Hepatocyte (in vitro differentiated cells): ENCODE measurements at regions not wholly inside any gene's neighbourhood (a gene's known extent, or its start where the extent isn't known, plus 50 kb on each side); places are given as distances from the start of the nearest gene placed in this dataset.

Experiments used
- DNase-seq: peaks from one replicate; pipeline ENCODE4 v3.0.0-alpha.2; 2016; ENCODE audit warnings: low spot score
- H2AFZ ChIP-seq: fragments of 200-600 bp; sonication (generic); 2 replicates; pipeline ENCODE4 v1.6.0; 2016; ENCODE audit warnings: antibody characterized with exemption, mild to moderate bottlenecking
- H3K27ac ChIP-seq: fragments of 200-600 bp; sonication (generic); 2 replicates; pipeline ENCODE4 v1.5.1; 2016; ENCODE audit warnings: mild to moderate bottlenecking
- H3K27me3 ChIP-seq: fragments of 200-600 bp; sonication (generic); 2 replicates; pipeline ENCODE4 v1.6.1; 2016
- H3K36me3 ChIP-seq: fragments of 200-600 bp; sonication (generic); replicated peaks from 2 replicates; pipeline ENCODE4 v1.5.1; 2016; ENCODE audit warnings: low read depth; ENCODE audit not compliant: insufficient read depth
- H3K4me1 ChIP-seq: fragments of 200-600 bp; sonication (generic); 2 replicates; pipeline ENCODE4 v1.5.1; 2016; ENCODE audit warnings: mild to moderate bottlenecking, moderate library complexity; ENCODE audit not compliant: insufficient read depth
- H3K4me2 ChIP-seq: fragments of 200-600 bp; sonication (generic); 2 replicates; pipeline ENCODE4 v1.6.0; 2016
- H3K4me3 ChIP-seq: fragments of 200-600 bp; sonication (generic); 2 replicates; pipeline ENCODE4 v1.5.1; 2016; ENCODE audit warnings: mild to moderate bottlenecking
- H3K79me2 ChIP-seq: fragments of 200-600 bp; sonication (generic); 2 replicates; pipeline ENCODE4 v1.6.0; 2017; ENCODE audit warnings: mild to moderate bottlenecking
- H3K9me2 ChIP-seq: fragments of 200-600 bp; sonication (generic); replicated peaks from 2 replicates; pipeline ENCODE4 v1.6.0; 2017; ENCODE audit warnings: mild to moderate bottlenecking; ENCODE audit not compliant: insufficient read depth
- H3K9me3 ChIP-seq: fragments of 200-600 bp; sonication (generic); 2 replicates; pipeline ENCODE4 v1.5.1; 2016; ENCODE audit warnings: low read depth, mild to moderate bottlenecking
- H4K20me1 ChIP-seq: fragments of 200-600 bp; sonication (generic); 2 replicates; pipeline ENCODE4 v1.6.0; 2016; ENCODE audit warnings: mild to moderate bottlenecking; ENCODE audit not compliant: insufficient read depth, poor library complexity, severe bottlenecking
- EZH2 ChIP-seq: fragments of 200-600 bp; sonication (generic); IDR thresholded peaks from 2 replicates; pipeline ENCODE4 v1.6.1; 2016; ENCODE audit warnings: antibody characterized with exemption, mild to moderate bottlenecking, borderline replicate concordance
- EZH2phosphoT487 ChIP-seq: fragments of 200-600 bp; sonication (generic); IDR thresholded peaks from one replicate; pipeline ENCODE4 v1.6.1; 2018; ENCODE audit warnings: antibody characterized with exemption, mild to moderate bottlenecking, low read depth, moderate library complexity; ENCODE audit not compliant: unreplicated experiment, severe bottlenecking
- WGBS: methylation state at CpG from one replicate; pipeline ENCODE4 v1.1.6; 2016; ENCODE audit warnings: low lambda C conversion rate; ENCODE audit errors: missing lambda C conversion rate; 5-methylcytosine and 5-hydroxymethylcytosine counted together
- TF ChIP-seq, protein P1 (sequence below): fragments of 200-600 bp; sonication (generic); IDR thresholded peaks from 2 replicates; pipeline ENCODE4 v1.5.1; 2016; ENCODE audit warnings: antibody characterized with exemption, mild to moderate bottlenecking; ENCODE audit not compliant: poor library complexity

- Histone ChIP-seq H3K9me3 (peaks cover 5% of the 10 kb centered on the region), H3K9me2 (no peaks in the 10 kb centered on the region), H3K79me2 (no peaks in the 10 kb centered on the region), H3K36me3 (no peaks in the 10 kb centered on the region), H3K27me3 (no peaks in the 10 kb centered on the region), H3K4me2 (no peak overlapping the region), H4K20me1 (no peaks in the 10 kb centered on the region), H3K4me1 (no peaks in the 10 kb centered on the region), H3K4me3 (no peak overlapping the region), H2AFZ (no peak overlapping the region), H3K27ac (no peak overlapping the region)
- peak; percentile 37 for DNase-seq
- TF ChIP-seq, protein P1, sequence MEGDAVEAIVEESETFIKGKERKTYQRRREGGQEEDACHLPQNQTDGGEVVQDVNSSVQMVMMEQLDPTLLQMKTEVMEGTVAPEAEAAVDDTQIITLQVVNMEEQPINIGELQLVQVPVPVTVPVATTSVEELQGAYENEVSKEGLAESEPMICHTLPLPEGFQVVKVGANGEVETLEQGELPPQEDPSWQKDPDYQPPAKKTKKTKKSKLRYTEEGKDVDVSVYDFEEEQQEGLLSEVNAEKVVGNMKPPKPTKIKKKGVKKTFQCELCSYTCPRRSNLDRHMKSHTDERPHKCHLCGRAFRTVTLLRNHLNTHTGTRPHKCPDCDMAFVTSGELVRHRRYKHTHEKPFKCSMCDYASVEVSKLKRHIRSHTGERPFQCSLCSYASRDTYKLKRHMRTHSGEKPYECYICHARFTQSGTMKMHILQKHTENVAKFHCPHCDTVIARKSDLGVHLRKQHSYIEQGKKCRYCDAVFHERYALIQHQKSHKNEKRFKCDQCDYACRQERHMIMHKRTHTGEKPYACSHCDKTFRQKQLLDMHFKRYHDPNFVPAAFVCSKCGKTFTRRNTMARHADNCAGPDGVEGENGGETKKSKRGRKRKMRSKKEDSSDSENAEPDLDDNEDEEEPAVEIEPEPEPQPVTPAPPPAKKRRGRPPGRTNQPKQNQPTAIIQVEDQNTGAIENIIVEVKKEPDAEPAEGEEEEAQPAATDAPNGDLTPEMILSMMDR, result no peak
- TF ChIP-seq EZH2, result no peak
- 82% methylated on average over 2 of the region's 2 CpGs for WGBS
Observed at GRCh38 chr5:33049842-33050241, 338.7 kb downstream of the NPR3 start.

DNA sequence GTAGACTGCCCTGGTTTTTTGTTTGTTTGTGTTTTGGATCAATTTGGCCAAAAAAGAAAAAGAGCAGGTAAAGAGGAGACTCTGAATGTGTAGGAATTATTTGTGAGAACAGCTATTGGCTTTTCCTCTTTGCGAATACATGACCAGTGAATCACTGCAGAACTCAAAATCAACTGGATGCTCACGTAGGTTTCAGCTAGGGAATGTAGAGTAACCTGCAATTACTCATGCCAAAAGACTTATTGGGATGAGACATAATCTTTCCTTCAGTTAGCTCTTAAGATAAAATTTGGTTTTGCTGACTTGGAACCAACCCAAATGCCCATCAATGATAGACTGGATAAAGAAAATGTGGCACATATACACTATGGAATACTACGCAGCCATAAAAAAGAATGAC lies 348.0 kb downstream of the NPR3 start:
- Histone ChIP-seq H3K79me2 (no peaks in the 10 kb centered on the region), H3K27ac (no peak overlapping the region), H3K9me2 (no peaks in the 10 kb centered on the region), H3K4me3 (no peak overlapping the region), H3K9me3 (peaks cover 5% of the 10 kb centered on the region), H4K20me1 (no peaks in the 10 kb centered on the region), H3K27me3 (no peaks in the 10 kb centered on the region), H3K4me1 (no peaks in the 10 kb centered on the region), H2AFZ (no peak overlapping the region), H3K4me2 (no peak overlapping the region), H3K36me3 (no peaks in the 10 kb centered on the region)
- DNase-seq, result no peak
- WGBS, result 94% methylated on average over 3 of the region's 3 CpGs
- TF ChIP-seq, protein P1, result no peak
- TF ChIP-seq EZH2phosphoT487 (no peak), EZH2 (no peak)

- no peak overlapping the region for H2AFZ ChIP-seq
- WGBS, result 67% methylated on average over 3 of the region's 3 CpGs
- H3K27ac ChIP-seq, result no peak overlapping the region
- no peak for DNase-seq
- TF ChIP-seq EZH2phosphoT487, result no peak
- TF ChIP-seq EZH2, result no peak
- TF ChIP-seq, protein P1, result no peak
- H3K36me3 ChIP-seq, result no peaks in the 10 kb centered on the region
- H3K4me1 ChIP-seq, result no peaks in the 10 kb centered on the region
- H3K27me3 ChIP-seq, result no peaks in the 10 kb centered on the region
- no peaks in the 10 kb centered on the region for H3K79me2 ChIP-seq
- H3K4me3 ChIP-seq, result no peak overlapping the region
- H3K9me2 ChIP-seq, result no peaks in the 10 kb centered on the region
- H4K20me1 ChIP-seq, result no peaks in the 10 kb centered on the region
- H3K9me3 ChIP-seq, result no peaks in the 10 kb centered on the region
- no peak overlapping the region for H3K4me2 ChIP-seq
Observed at GRCh38 chr5:33065131-33065530, 354.0 kb downstream of the NPR3 start.

DNA sequence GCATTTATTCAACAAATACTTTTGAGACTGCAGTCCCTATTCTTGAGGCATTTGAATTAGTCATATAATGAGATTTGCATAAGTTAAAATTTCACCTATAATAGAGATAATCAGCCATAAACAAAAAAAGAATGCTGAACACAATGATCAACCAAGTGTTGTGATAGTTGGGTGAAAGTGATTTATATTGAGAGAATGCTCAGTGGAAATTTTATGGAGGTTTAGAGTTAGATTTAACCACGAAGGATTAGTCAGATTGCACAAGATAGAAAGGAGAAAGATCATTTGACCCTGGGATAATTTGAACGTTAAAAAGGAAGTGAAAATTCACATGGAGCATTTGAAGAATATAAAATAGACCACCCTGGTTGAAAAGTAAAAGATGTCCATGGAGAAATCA lies 356.2 kb downstream of the NPR3 start:
- no peaks in the 10 kb centered on the region for H3K9me3 ChIP-seq
- no peaks in the 10 kb centered on the region for H3K27me3 ChIP-seq
- H4K20me1 ChIP-seq, result no peaks in the 10 kb centered on the region
- no peak for DNase-seq
- no peaks in the 10 kb centered on the region for H3K9me2 ChIP-seq
- no peaks in the 10 kb centered on the region for H3K36me3 ChIP-seq
- H3K4me3 ChIP-seq, result no peak overlapping the region
- H3K27ac ChIP-seq, result no peak overlapping the region
- H2AFZ ChIP-seq, result no peak overlapping the region
- 26% methylated on average over 2 of the region's 2 CpGs for WGBS
- no peak overlapping the region for H3K4me2 ChIP-seq
- no peaks in the 10 kb centered on the region for H3K79me2 ChIP-seq
- no peaks in the 10 kb centered on the region for H3K4me1 ChIP-seq
- TF ChIP-seq EZH2 (no peak), EZH2phosphoT487 (no peak)
- TF ChIP-seq, protein P1, result no peak
